ENCODE measurements at regions not wholly inside any gene's neighbourhood (a gene's known extent, or its start where the extent isn't known, plus 50 kb on each side); places are given as distances from the start of the nearest gene placed in this dataset.

DNA sequence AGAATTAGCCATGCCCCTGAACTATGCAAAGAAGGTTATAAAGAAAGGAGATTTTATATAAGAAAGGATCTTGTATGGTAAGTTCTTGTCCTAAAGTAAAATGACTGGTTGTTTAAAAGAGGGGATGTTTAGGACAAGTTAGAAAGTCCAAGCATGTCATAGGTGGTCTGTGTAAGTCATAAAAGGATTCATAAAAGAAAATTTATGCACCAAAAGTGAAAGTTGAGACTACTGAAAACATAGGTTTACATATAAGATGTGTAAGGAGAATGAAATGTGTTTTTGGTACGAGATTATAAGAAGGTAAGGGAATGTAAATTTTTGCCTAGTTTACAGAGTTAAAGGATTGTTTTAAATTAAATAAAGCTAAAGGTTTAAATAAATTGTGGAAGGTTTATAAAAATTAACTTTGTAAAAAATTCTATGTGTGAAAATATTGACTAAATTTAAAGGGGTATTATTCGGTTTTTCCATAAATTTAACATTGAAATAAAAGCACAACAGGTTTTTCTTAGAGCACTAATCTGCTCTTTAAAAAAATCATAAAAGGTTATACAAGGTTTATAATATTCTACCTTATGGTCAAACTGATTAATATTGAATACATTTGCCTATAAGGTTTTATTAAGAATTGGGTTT lies 93.6 kb upstream of the UST start:
- Histone ChIP-seq H3K4me1 (ENCODE audit: control insufficient read depth, insufficient read depth, low read length) (no peaks in the 10 kb centered on the region), H3K9me3 (ENCODE audit: control insufficient read depth, low read length) (no peaks in the 10 kb centered on the region), H3K27ac (ENCODE audit: low read length) (no peak overlapping the region), H3K27me3 (ENCODE audit: control insufficient read depth, insufficient read depth) (no peaks in the 10 kb centered on the region), H3K4me3 (ENCODE audit: low read length) (no peak overlapping the region)
- WGBS = 62% methylated on average over 2 of the region's 2 CpGs
- intact Hi-C loops (cut with DNase I) = no loop called here
- no peak for DNase-seq
- ATAC-seq = no peak

DNA sequence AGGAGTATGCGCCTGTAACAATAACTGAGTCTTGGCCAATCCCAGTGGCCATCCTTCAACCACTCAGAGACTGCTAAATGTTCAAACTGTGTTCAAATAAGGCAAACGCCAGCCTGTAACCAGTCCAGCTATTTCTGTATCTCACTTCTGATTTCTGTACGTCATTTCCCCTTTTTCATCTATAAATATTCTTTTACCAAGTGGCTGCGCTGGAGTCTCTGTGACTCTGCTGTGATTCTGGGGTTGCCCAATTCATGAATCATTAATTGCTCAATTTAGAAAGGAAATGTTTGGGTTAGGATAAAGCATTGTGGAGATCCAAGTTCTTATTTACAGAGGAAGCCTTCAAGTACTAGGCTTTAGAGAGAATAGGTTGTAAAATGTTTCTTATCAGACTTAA lies 89.8 kb upstream of the UST start:
- Histone ChIP-seq H3K9me3 (ENCODE audit: control insufficient read depth, low read length) (no peaks in the 10 kb centered on the region), H3K4me1 (ENCODE audit: control insufficient read depth, insufficient read depth, low read length) (no peaks in the 10 kb centered on the region), H3K27ac (ENCODE audit: low read length) (no peak overlapping the region), H3K27me3 (ENCODE audit: control insufficient read depth, insufficient read depth) (no peaks in the 10 kb centered on the region), H3K4me3 (ENCODE audit: low read length) (no peak overlapping the region)
- WGBS = 66% methylated on average over 4 of the region's 4 CpGs
- DNase-seq (peak in 1 of 3 donors; percentile 36), ATAC-seq (peak; percentile 74 to 81)
- intact Hi-C loops (cut with DNase I) = no loop called here

DNA sequence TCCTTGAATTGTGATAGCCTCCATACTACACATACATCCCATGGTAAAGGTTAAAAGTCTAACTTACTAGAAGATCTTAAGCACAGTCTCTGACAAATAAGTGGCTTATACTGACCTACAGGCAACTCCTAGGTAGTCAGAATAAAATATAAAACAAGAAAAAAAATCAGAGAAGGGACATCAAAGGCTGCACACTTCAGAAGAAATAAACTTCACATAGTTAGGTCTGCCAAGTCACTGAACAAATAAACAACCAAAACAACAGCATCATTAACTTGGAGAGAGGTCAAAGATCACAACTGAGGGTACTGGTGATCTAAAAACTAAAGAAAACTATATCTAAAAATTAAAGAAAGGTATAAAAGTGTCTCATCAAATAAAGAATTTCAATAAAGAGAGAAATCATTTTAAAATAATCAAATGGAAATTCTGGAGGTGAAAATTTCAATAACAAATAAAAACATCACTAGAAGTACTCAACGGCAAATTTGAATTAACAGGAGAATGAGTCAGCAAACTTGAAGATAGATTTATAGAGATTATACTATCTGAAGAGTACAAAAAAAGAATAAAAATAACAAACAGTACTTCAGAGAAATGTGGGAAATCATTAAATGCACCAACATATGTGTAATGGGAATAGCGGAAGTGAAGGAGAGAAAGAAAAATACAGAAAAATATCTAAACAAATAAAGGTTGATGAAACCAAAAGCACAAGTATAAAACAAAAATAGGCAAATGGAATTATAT lies 88.0 kb upstream of the UST start:
- no peaks in the 10 kb centered on the region for H3K9me3 ChIP-seq (ENCODE audit: control insufficient read depth, low read length)
- ATAC-seq (no peak), DNase-seq (no peak)
- no peaks in the 10 kb centered on the region for H3K4me1 ChIP-seq (ENCODE audit: control insufficient read depth, insufficient read depth, low read length)
- intact Hi-C loops (cut with DNase I) = no loop called here
- 93% methylated on average over 2 of the region's 2 CpGs for WGBS
- no peak overlapping the region for H3K27ac ChIP-seq (ENCODE audit: low read length)
- H3K4me3 ChIP-seq (ENCODE audit: low read length) = no peak overlapping the region
- H3K27me3 ChIP-seq (ENCODE audit: control insufficient read depth, insufficient read depth) = no peaks in the 10 kb centered on the region

DNA sequence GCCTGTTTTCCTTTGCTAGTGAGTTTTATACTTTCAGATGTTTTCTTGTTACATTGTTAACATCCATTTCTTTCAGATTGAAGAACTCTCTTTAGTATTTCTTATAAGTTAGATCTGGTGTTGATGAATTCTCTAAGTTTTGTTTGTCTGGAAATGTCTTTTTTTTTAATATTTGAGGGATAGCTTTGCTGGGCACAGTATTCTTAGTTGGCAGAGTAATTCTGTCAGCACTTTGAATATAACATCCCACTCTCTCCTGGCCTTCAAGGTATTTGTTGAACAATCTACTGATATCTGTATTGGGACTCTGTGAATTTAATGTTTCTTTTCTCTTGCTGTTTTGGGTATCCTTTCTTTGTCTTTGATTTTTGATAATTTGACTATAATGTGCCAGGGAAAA lies 79.4 kb upstream of the UST start:
- H3K4me1 ChIP-seq (ENCODE audit: control insufficient read depth, insufficient read depth, low read length) = no peaks in the 10 kb centered on the region
- no peaks in the 10 kb centered on the region for H3K9me3 ChIP-seq (ENCODE audit: control insufficient read depth, low read length)
- H3K4me3 ChIP-seq (ENCODE audit: low read length) = no peak overlapping the region
- H3K27ac ChIP-seq (ENCODE audit: low read length) = no peak overlapping the region
- ATAC-seq (no peak), DNase-seq (no peak)
- intact Hi-C loops (cut with DNase I) = no loop called here
- no peaks in the 10 kb centered on the region for H3K27me3 ChIP-seq (ENCODE audit: control insufficient read depth, insufficient read depth)

DNA sequence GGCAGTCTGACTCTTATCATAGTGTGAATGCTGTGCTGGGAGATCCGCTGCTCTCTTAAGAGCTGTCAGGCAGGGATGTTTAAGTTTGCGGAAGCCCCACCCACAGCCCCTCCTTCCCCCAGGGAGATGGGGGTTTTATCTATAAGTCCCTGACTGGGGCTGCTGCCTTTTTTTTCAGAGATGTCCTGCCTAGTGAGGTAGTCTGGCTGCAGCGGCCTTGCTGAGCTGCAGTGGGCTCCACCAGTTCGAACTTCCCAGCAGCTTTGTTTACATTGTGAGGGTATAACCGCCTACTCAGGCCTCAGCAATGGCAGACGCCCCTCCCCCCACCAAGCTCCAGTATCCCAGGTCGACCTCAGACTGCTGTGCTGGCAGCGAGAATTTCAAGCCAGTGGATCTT lies 75.7 kb upstream of the UST start:
- Histone ChIP-seq H3K27ac (ENCODE audit: low read length) (no peak overlapping the region), H3K4me3 (ENCODE audit: low read length) (no peak overlapping the region), H3K27me3 (ENCODE audit: control insufficient read depth, insufficient read depth) (no peaks in the 10 kb centered on the region), H3K4me1 (ENCODE audit: control insufficient read depth, insufficient read depth, low read length) (no peaks in the 10 kb centered on the region), H3K9me3 (ENCODE audit: control insufficient read depth, low read length) (no peaks in the 10 kb centered on the region)
- 61% methylated on average over 8 of the region's 8 CpGs for WGBS
- intact Hi-C loops (cut with DNase I) = no loop called here
- no peak for DNase-seq
- no peak for ATAC-seq

- ATAC-seq (no peak), DNase-seq (no peak)
- no peak overlapping the region for H3K4me3 ChIP-seq (ENCODE audit: low read length)
- H3K27ac ChIP-seq (ENCODE audit: low read length) = no peak overlapping the region
- intact Hi-C loops (cut with DNase I) = no loop called here
- H3K4me1 ChIP-seq (ENCODE audit: control insufficient read depth, insufficient read depth, low read length) = no peaks in the 10 kb centered on the region
- H3K27me3 ChIP-seq (ENCODE audit: control insufficient read depth, insufficient read depth) = no peaks in the 10 kb centered on the region
- H3K9me3 ChIP-seq (ENCODE audit: control insufficient read depth, low read length) = no peaks in the 10 kb centered on the region
Observed at GRCh38 chr6:148671952-148672351, 74.9 kb upstream of the UST start.

GRCh38 chr6:148674306-148674705 lies 72.5 kb upstream of the UST start:
- intact Hi-C loops (cut with DNase I) = no loop called here
- Histone ChIP-seq H3K4me1 (ENCODE audit: control insufficient read depth, insufficient read depth, low read length) (no peaks in the 10 kb centered on the region), H3K9me3 (ENCODE audit: control insufficient read depth, low read length) (no peaks in the 10 kb centered on the region), H3K27me3 (ENCODE audit: control insufficient read depth, insufficient read depth) (no peaks in the 10 kb centered on the region), H3K4me3 (ENCODE audit: low read length) (no peak overlapping the region), H3K27ac (ENCODE audit: low read length) (no peak overlapping the region)
- DNase-seq = no peak
- 90% methylated on average over 1 of the region's 1 CpG for WGBS
- ATAC-seq = no peak

DNA sequence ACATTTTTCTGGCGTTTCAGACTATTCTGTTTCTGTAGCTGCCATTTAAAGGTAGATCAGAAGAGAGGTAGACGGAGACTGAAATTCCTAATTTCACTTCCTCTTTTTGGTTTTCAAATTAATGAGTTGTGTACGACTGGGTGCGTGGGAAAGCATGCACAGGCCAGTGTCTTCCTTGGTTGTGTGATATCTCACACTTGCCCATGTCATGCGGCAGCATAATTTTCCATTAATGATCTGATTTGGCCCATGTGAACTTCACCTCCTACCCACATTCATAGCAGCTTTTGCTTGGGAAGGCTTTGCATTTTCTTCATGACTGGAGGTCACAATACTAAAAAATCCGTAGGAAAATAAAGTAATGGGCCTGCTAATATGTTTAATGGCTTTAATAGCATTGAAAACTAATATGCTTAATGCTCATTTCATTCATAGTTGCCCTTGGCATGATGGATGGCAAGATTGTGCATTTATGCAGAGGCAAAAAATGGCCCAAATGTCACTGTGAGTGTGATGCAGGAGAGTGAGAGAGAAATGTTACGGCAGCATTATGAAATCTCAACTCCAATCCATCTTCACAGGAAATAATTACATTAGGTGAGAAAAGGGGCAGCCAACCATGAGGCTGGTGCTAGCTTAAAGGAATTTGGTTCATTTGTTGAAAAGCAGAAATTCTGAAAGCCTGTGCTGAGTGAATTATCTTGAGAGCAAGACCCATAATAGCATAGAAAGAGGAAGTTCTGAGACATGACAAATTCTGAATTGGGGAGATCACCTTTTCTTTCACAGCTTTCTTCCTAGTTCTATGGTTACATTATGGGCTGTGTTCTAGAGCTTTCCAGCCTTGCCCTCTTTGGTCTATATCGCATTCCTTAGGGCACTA lies 69.0 kb upstream of the UST start:
- no peak for ATAC-seq
- Histone ChIP-seq H3K27ac (ENCODE audit: low read length) (no peak overlapping the region), H3K4me3 (ENCODE audit: low read length) (no peak overlapping the region), H3K9me3 (ENCODE audit: control insufficient read depth, low read length) (no peaks in the 10 kb centered on the region), H3K27me3 (ENCODE audit: control insufficient read depth, insufficient read depth) (no peaks in the 10 kb centered on the region), H3K4me1 (ENCODE audit: control insufficient read depth, insufficient read depth, low read length) (no peaks in the 10 kb centered on the region)
- 76% methylated on average over 8 of the region's 8 CpGs for WGBS
- intact Hi-C loops (cut with DNase I) = no loop called here
- no peak for DNase-seq

- Histone ChIP-seq H3K9me3 (ENCODE audit: control insufficient read depth, low read length) (no peaks in the 10 kb centered on the region), H3K4me3 (ENCODE audit: low read length) (no peak overlapping the region), H3K4me1 (ENCODE audit: control insufficient read depth, insufficient read depth, low read length) (no peaks in the 10 kb centered on the region), H3K27me3 (ENCODE audit: control insufficient read depth, insufficient read depth) (no peaks in the 10 kb centered on the region), H3K27ac (ENCODE audit: low read length) (no peak overlapping the region)
- DNase-seq (no peak), ATAC-seq (no peak)
- intact Hi-C loops (cut with DNase I) = no loop called here
- WGBS = 93% methylated on average over 4 of the region's 4 CpGs
Observed at GRCh38 chr6:148678682-148679081, 68.1 kb upstream of the UST start.

- 93% methylated on average over 1 of the region's 1 CpG for WGBS
- no peak overlapping the region for H3K4me3 ChIP-seq (ENCODE audit: low read length)
- no peaks in the 10 kb centered on the region for H3K4me1 ChIP-seq (ENCODE audit: control insufficient read depth, insufficient read depth, low read length)
- H3K27me3 ChIP-seq (ENCODE audit: control insufficient read depth, insufficient read depth) = no peaks in the 10 kb centered on the region
- no peak overlapping the region for H3K27ac ChIP-seq (ENCODE audit: low read length)
- ATAC-seq = no peak
- intact Hi-C loops (cut with DNase I) = no loop called here
- no peak for DNase-seq
- no peaks in the 10 kb centered on the region for H3K9me3 ChIP-seq (ENCODE audit: control insufficient read depth, low read length)
Observed at GRCh38 chr6:148681666-148682065, 65.2 kb upstream of the UST start.

- DNase-seq (no peak), ATAC-seq (no peak)
- Histone ChIP-seq H3K27ac (ENCODE audit: low read length) (no peak overlapping the region), H3K4me1 (ENCODE audit: control insufficient read depth, insufficient read depth, low read length) (no peaks in the 10 kb centered on the region), H3K4me3 (ENCODE audit: low read length) (no peak overlapping the region), H3K27me3 (ENCODE audit: control insufficient read depth, insufficient read depth) (no peaks in the 10 kb centered on the region), H3K9me3 (ENCODE audit: control insufficient read depth, low read length) (no peaks in the 10 kb centered on the region)
- intact Hi-C loops (cut with DNase I) = no loop called here
- 90% methylated on average over 14 of the region's 14 CpGs for WGBS
Observed at GRCh38 chr6:148682252-148682651, 64.6 kb upstream of the UST start.

All from right cardiac atrium (tissue), 5 donors.